ENCODE measurements at regions not wholly inside any gene's neighbourhood (a gene's known extent, or its start where the extent isn't known, plus 50 kb on each side); places are given as distances from the start of the nearest gene placed in this dataset.

DNA sequence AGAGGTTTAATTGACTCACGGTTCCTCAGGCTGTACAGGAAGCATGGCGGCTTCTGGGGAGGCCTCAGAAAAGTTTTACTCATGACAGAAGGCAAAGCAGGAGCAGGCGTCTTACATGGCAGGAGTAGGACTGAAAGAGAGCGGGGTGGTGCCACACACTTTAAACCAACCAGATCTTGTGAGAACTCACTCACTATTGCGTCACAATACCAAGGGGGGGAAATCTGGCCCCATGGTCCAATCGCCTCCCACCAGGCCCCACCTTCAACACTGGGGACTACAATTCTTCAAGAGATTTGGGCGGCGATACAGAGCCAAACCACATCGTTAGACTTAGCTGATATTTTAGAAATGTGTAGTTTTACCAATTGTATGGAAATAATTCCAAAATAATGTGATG, 77.6 kb upstream of the SLC4A10 start:
- ChIA-PET RAD21 (ENCODE audit: unreplicated experiment) (no interaction called here), POLR2A (no interaction called here), SMC1A (ENCODE audit: uncharacterized antibody, unreplicated experiment) (no interaction called here), CTCF (interaction anchor here (0.7 kb wide), 1 partner anchor 276 kb away, joined by 3 read pairs; no protein-coding TSS in a partner anchor)
- ATAC-seq, result no peak
- no peak for FAIRE-seq
- Histone ChIP-seq H3K4me2 (ENCODE audit: control insufficient read depth, insufficient read depth) (no peak overlapping the region), H3K79me2 (ENCODE audit: control insufficient read depth, insufficient read depth, low read length) (no peaks in the 10 kb centered on the region), H3K9me3 (replicated peaks; ENCODE audit: control insufficient read depth, insufficient read depth, low read length) (no peaks in the 10 kb centered on the region), H3K4me1 (ENCODE audit: control insufficient read depth, insufficient read depth, low read length) (no peaks in the 10 kb centered on the region), H3K27me3 (replicated peaks in 1 of 2; ENCODE audit: control insufficient read depth in 2 of 2, insufficient read depth in 2 of 2, low read length in 1 of 2) (no peaks in the 10 kb centered on the region; a peak in 1 of 4 replicates), H3K36me3 (ENCODE audit: control insufficient read depth in 2 of 2, insufficient read depth in 2 of 2, low read length in 1 of 2) (no peaks in the 10 kb centered on the region), H2AFZ (ENCODE audit: control insufficient read depth, low read depth, low read length) (no peak overlapping the region), H3K27ac (ENCODE audit: control insufficient read depth, insufficient read depth) (no peak overlapping the region), H3K4me3 (no peak overlapping the region), H4K20me1 (ENCODE audit: control insufficient read depth, insufficient read depth) (no peaks in the 10 kb centered on the region), H3K9ac (ENCODE audit: control insufficient read depth, insufficient read depth, low read length) (no peak overlapping the region)
- 53% methylated on average over 9 of the region's 9 CpGs for WGBS (ENCODE audit: insufficient coverage, insufficient replicate concordance, low lambda C conversion rate, missing lambda C conversion rate)
- in situ Hi-C loops (cut with MboI) (no loop called here), intact Hi-C loops (cut with micrococcal nuclease; ENCODE audit: unreplicated experiment) (no loop called here)
- DNase-seq (ENCODE audit: low read depth, low spot score), result no peak
- no TSS peak for BruUV-seq (replicated peaks)
- TF ChIP-seq SMAD1 (IDR thresholded peaks at IDR 0.05; ENCODE audit: low read depth, partially characterized antibody) (no peak), ZZZ3 (IDR thresholded peaks at IDR 0.05; ENCODE audit: control insufficient read depth, insufficient read length, low read depth) (no peak), NFYA (IDR thresholded peaks at IDR 0.05; ENCODE audit: borderline replicate concordance, low read depth, low read length) (no peak), HCFC1 (IDR thresholded peaks at IDR 0.05; ENCODE audit: low read length) (no peak), TAF1 (IDR thresholded peaks at IDR 0.05; ENCODE audit: borderline replicate concordance, low read depth, low read length) (no peak), CREB1 (IDR thresholded peaks at IDR 0.05; ENCODE audit: low read depth) (no peak), CHD1 (IDR thresholded peaks at IDR 0.05; ENCODE audit: low read depth, low read length) (no peak), WRNIP1 (IDR thresholded peaks at IDR 0.05; ENCODE audit: borderline replicate concordance, low read depth, low read length) (no peak), ZNF207 (IDR thresholded peaks at IDR 0.05; ENCODE audit: borderline replicate concordance) (no peak), JUND (IDR thresholded peaks at IDR 0.05; ENCODE audit: low read depth, low read length) (no peak), BMI1 (IDR thresholded peaks at IDR 0.05; ENCODE audit: borderline replicate concordance) (no peak), NFIC (IDR thresholded peaks at IDR 0.05; ENCODE audit: low read depth, low read length) (no peak), STAT3 (IDR thresholded peaks at IDR 0.05; ENCODE audit: low read depth, low read length) (no peak)
- TF ChIP-seq, protein P1, sequence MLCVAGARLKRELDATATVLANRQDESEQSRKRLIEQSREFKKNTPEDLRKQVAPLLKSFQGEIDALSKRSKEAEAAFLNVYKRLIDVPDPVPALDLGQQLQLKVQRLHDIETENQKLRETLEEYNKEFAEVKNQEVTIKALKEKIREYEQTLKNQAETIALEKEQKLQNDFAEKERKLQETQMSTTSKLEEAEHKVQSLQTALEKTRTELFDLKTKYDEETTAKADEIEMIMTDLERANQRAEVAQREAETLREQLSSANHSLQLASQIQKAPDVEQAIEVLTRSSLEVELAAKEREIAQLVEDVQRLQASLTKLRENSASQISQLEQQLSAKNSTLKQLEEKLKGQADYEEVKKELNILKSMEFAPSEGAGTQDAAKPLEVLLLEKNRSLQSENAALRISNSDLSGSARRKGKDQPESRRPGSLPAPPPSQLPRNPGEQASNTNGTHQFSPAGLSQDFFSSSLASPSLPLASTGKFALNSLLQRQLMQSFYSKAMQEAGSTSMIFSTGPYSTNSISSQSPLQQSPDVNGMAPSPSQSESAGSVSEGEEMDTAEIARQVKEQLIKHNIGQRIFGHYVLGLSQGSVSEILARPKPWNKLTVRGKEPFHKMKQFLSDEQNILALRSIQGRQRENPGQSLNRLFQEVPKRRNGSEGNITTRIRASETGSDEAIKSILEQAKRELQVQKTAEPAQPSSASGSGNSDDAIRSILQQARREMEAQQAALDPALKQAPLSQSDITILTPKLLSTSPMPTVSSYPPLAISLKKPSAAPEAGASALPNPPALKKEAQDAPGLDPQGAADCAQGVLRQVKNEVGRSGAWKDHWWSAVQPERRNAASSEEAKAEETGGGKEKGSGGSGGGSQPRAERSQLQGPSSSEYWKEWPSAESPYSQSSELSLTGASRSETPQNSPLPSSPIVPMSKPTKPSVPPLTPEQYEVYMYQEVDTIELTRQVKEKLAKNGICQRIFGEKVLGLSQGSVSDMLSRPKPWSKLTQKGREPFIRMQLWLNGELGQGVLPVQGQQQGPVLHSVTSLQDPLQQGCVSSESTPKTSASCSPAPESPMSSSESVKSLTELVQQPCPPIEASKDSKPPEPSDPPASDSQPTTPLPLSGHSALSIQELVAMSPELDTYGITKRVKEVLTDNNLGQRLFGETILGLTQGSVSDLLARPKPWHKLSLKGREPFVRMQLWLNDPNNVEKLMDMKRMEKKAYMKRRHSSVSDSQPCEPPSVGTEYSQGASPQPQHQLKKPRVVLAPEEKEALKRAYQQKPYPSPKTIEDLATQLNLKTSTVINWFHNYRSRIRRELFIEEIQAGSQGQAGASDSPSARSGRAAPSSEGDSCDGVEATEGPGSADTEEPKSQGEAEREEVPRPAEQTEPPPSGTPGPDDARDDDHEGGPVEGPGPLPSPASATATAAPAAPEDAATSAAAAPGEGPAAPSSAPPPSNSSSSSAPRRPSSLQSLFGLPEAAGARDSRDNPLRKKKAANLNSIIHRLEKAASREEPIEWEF (IDR thresholded peaks at IDR 0.05; ENCODE audit: insufficient replicate concordance, low read depth, low read length), result no peak
- TF ChIP-seq, protein P2, sequence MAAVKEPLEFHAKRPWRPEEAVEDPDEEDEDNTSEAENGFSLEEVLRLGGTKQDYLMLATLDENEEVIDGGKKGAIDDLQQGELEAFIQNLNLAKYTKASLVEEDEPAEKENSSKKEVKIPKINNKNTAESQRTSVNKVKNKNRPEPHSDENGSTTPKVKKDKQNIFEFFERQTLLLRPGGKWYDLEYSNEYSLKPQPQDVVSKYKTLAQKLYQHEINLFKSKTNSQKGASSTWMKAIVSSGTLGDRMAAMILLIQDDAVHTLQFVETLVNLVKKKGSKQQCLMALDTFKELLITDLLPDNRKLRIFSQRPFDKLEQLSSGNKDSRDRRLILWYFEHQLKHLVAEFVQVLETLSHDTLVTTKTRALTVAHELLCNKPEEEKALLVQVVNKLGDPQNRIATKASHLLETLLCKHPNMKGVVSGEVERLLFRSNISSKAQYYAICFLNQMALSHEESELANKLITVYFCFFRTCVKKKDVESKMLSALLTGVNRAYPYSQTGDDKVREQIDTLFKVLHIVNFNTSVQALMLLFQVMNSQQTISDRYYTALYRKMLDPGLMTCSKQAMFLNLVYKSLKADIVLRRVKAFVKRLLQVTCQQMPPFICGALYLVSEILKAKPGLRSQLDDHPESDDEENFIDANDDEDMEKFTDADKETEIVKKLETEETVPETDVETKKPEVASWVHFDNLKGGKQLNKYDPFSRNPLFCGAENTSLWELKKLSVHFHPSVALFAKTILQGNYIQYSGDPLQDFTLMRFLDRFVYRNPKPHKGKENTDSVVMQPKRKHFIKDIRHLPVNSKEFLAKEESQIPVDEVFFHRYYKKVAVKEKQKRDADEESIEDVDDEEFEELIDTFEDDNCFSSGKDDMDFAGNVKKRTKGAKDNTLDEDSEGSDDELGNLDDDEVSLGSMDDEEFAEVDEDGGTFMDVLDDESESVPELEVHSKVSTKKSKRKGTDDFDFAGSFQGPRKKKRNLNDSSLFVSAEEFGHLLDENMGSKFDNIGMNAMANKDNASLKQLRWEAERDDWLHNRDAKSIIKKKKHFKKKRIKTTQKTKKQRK (IDR thresholded peaks at IDR 0.05; ENCODE audit: low read depth, low read length), result no peak
- TF ChIP-seq, protein P3, sequence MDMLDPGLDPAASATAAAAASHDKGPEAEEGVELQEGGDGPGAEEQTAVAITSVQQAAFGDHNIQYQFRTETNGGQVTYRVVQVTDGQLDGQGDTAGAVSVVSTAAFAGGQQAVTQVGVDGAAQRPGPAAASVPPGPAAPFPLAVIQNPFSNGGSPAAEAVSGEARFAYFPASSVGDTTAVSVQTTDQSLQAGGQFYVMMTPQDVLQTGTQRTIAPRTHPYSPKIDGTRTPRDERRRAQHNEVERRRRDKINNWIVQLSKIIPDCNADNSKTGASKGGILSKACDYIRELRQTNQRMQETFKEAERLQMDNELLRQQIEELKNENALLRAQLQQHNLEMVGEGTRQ (IDR thresholded peaks at IDR 0.05; ENCODE audit: borderline replicate concordance, low read depth, low read length), result no peak
- TF ChIP-seq, protein P4, sequence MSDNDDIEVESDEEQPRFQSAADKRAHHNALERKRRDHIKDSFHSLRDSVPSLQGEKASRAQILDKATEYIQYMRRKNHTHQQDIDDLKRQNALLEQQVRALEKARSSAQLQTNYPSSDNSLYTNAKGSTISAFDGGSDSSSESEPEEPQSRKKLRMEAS (IDR thresholded peaks at IDR 0.05; ENCODE audit: low read depth, low read length), result no peak

All from GM12878 (cell line).